GM20431 (cell line): ENCODE measurements at regions not wholly inside any gene's neighbourhood (a gene's known extent, or its start where the extent isn't known, plus 50 kb on each side); places are given as distances from the start of the nearest gene placed in this dataset.

ENCODE experiments used
- in situ Hi-C: fragments of 300-500 bp; cut with MseI, MboI; formaldehyde crosslinking; loops from one replicate; pipeline ENCODE4 v1.15.0; 2020; ENCODE audit warnings: low sequenced_read_pairs; ENCODE audit not compliant: unreplicated experiment

- in situ Hi-C loops = loop anchor here (10.0 kb wide), 1 partner anchor 247 kb away; no protein-coding TSS in a partner anchor
Observed at GRCh38 chr2:126771501-126772195, 115.7 kb downstream of the GYPC start.

GRCh38 chr2:126774290-126774689 is 118.3 kb downstream of the GYPC start:
- in situ Hi-C loops = loop anchor here (10.0 kb wide), 1 partner anchor 249 kb away; no protein-coding TSS in a partner anchor

GRCh38 chr2:126774761-126775160 is 118.8 kb downstream of the GYPC start:
- in situ Hi-C loops = loop anchor here (10.0 kb wide), 1 partner anchor 250 kb away; no protein-coding TSS in a partner anchor

- in situ Hi-C loops = loop anchor here (10.0 kb wide), 1 partner anchor 251 kb away; no protein-coding TSS in a partner anchor
Observed at GRCh38 chr2:126775300-126775985, 119.5 kb downstream of the GYPC start.

GRCh38 chr2:126776255-126776654 is 120.3 kb downstream of the GYPC start:
- in situ Hi-C loops = loop anchor here (10.0 kb wide), 1 partner anchor 251 kb away; no protein-coding TSS in a partner anchor

GRCh38 chr2:126776692-126777619 is 121.0 kb downstream of the GYPC start:
- in situ Hi-C loops = loop anchor here (10.0 kb wide), 1 partner anchor 252 kb away; no protein-coding TSS in a partner anchor

GRCh38 chr2:126777620-126777978 is 121.1 kb upstream of the TEX51 start:
- in situ Hi-C loops = loop anchor here (10.0 kb wide), 1 partner anchor 253 kb away; no protein-coding TSS in a partner anchor

- in situ Hi-C loops = loop anchor here (10.0 kb wide), 1 partner anchor 254 kb away; no protein-coding TSS in a partner anchor
Observed at GRCh38 chr2:126778561-126779501, 119.9 kb upstream of the TEX51 start.

- in situ Hi-C loops = no loop called here
Observed at GRCh38 chr2:126781206-126781605, 117.5 kb upstream of the TEX51 start.

GRCh38 chr2:126781806-126782205 is 116.9 kb upstream of the TEX51 start:
- in situ Hi-C loops = no loop called here

- in situ Hi-C loops = no loop called here
Observed at GRCh38 chr2:126782648-126783047, 116.0 kb upstream of the TEX51 start.

- in situ Hi-C loops = no loop called here
Observed at GRCh38 chr2:126783341-126783740, 115.3 kb upstream of the TEX51 start.

GRCh38 chr2:126784045-126784444 is 114.6 kb upstream of the TEX51 start:
- in situ Hi-C loops = no loop called here

GRCh38 chr2:126784621-126785020 is 114.1 kb upstream of the TEX51 start:
- in situ Hi-C loops = no loop called here

- in situ Hi-C loops = no loop called here
Observed at GRCh38 chr2:126785236-126785635, 113.5 kb upstream of the TEX51 start.

- in situ Hi-C loops = no loop called here
Observed at GRCh38 chr2:126785862-126786261, 112.8 kb upstream of the TEX51 start.

- in situ Hi-C loops = no loop called here
Observed at GRCh38 chr2:126786765-126787164, 111.9 kb upstream of the TEX51 start.

- in situ Hi-C loops = no loop called here
Observed at GRCh38 chr2:126787289-126787688, 111.4 kb upstream of the TEX51 start.

- in situ Hi-C loops = no loop called here
Observed at GRCh38 chr2:126788113-126788512, 110.6 kb upstream of the TEX51 start.
